Sigmoid colon (tissue), 6 donors: ENCODE measurements at regions not wholly inside any gene's neighbourhood (a gene's known extent, or its start where the extent isn't known, plus 50 kb on each side); places are given as distances from the start of the nearest gene placed in this dataset.

Source experiments
- DNase-seq: peaks from one replicate; pipeline ENCODE4 v3.0.0-alpha.2; 2019
- H3K27ac ChIP-seq, 4 donors: fragments of 200-600 bp; sonication (generic); one replicate each; pipeline ENCODE4 v1.5.1; 2016 to 2019; ENCODE audit warnings: mild to moderate bottlenecking in 1 of 4
- H3K27me3 ChIP-seq, 3 donors: fragments of 200-600 bp; sonication (generic); one replicate each; pipeline ENCODE4 v1.5.1; 2019; ENCODE audit warnings: mild to moderate bottlenecking in 1 of 3
- H3K36me3 ChIP-seq, 4 donors: fragments of 200-600 bp; sonication (generic); one replicate each; pipeline ENCODE4 v1.5.1; 2016 to 2019
- H3K4me1 ChIP-seq, 4 donors: fragments of 200-600 bp; sonication (generic); one replicate each; pipeline ENCODE4 v1.5.1; 2017 to 2019
- H3K4me3 ChIP-seq, 4 donors: fragments of 200-600 bp; sonication (generic); one replicate each; pipeline ENCODE4 v1.5.1; 2017 to 2019; ENCODE audit warnings: mild to moderate bottlenecking in 2 of 4, moderate library complexity in 1 of 4
- H3K9me3 ChIP-seq, 4 donors: fragments of 200-600 bp in 3 of 4; sonication (generic) in 3 of 4; one replicate each; pipeline versions ENCODE4 v1.5.1 to v1.6.1; 2013 to 2019
- EP300 ChIP-seq, 4 donors: sonication (generic); formaldehyde crosslinking; IDR thresholded peaks; one replicate each; pipeline ENCODE4 v1.6.1; 2017; ENCODE audit warnings: antibody characterized with exemption in 4 of 4
- POLR2A ChIP-seq, 2 donors: fragments of 450-650 bp; IDR thresholded peaks; one replicate each; pipeline ENCODE4 v1.6.1; 2016; ENCODE audit warnings: antibody characterized with exemption in 2 of 2, mild to moderate bottlenecking in 2 of 2, moderate library complexity in 2 of 2
- POLR2AphosphoS5 ChIP-seq, 4 donors: sonication (generic); formaldehyde crosslinking; IDR thresholded peaks; one replicate each; pipeline ENCODE4 v1.6.1; 2017; ENCODE audit warnings: antibody characterized with exemption in 4 of 4
- WGBS, 2 donors: extraction: QIAGEN DNeasy Blood & Tissue Kit; methylation state at CpG; one replicate each; pipeline ENCODE4 v1.1.7; 2013; 5-methylcytosine and 5-hydroxymethylcytosine counted together
- intact Hi-C: fragments of 100-400 bp; cut with DNase I; formaldehyde crosslinking; loops from one replicate; pipeline ENCODE4 v1.15.1; 2023
- TF ChIP-seq, protein P1 (sequence below), 4 experiments: fragments of 450-650 bp in 3 of 4; fragments of 200-600 bp in 1 of 4; IDR thresholded peaks; one replicate each; pipeline ENCODE4 v1.5.1; 2016 to 2019; ENCODE audit warnings: antibody characterized with exemption in 4 of 4, mild to moderate bottlenecking in 3 of 4, moderate library complexity in 2 of 4
- donor health status: healthy with polysubstance abuse.
- donor health status: healthy.

DNA sequence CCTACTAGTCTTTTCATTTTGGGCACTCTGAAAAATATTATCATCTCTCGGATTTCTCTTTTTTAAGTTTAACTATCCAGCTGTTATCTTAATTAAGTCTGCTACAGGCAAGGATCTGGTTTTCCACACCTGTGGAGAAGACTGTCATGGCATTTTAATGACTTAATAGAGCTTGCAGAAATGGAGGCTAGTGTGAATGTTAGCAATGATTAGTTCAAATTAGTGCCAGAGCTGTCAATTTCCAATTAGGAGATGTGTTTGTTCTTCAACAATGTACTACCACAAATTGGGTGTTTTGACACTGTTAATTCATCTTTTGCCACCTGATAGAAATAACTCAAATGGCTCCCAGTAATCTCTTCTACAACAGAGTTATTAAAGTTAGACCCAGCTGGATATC, 2023.0 kb upstream of the CDH9 start:
- Histone ChIP-seq H3K4me3 (no peak overlapping the region), H3K9me3 (peaks cover 0 to 4% (median 0%) of the 10 kb centered on the region in 4 donors), H3K27me3 (no peaks in the 10 kb centered on the region), H3K36me3 (no peaks in the 10 kb centered on the region), H3K27ac (no peak overlapping the region), H3K4me1 (no peaks in the 10 kb centered on the region)
- intact Hi-C loops = no loop called here
- no peak for TF ChIP-seq POLR2A (IDR thresholded peaks at IDR 0.05)
- no peak for TF ChIP-seq POLR2AphosphoS5 (IDR thresholded peaks at IDR 0.05)
- no peak for TF ChIP-seq EP300 (IDR thresholded peaks at IDR 0.05)
- TF ChIP-seq, protein P1, sequence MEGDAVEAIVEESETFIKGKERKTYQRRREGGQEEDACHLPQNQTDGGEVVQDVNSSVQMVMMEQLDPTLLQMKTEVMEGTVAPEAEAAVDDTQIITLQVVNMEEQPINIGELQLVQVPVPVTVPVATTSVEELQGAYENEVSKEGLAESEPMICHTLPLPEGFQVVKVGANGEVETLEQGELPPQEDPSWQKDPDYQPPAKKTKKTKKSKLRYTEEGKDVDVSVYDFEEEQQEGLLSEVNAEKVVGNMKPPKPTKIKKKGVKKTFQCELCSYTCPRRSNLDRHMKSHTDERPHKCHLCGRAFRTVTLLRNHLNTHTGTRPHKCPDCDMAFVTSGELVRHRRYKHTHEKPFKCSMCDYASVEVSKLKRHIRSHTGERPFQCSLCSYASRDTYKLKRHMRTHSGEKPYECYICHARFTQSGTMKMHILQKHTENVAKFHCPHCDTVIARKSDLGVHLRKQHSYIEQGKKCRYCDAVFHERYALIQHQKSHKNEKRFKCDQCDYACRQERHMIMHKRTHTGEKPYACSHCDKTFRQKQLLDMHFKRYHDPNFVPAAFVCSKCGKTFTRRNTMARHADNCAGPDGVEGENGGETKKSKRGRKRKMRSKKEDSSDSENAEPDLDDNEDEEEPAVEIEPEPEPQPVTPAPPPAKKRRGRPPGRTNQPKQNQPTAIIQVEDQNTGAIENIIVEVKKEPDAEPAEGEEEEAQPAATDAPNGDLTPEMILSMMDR (IDR thresholded peaks at IDR 0.05) = no peak
- DNase-seq = no peak
- 73 to 82% methylated on average over 1 of the region's 1 CpG for WGBS, 2 donors

DNA sequence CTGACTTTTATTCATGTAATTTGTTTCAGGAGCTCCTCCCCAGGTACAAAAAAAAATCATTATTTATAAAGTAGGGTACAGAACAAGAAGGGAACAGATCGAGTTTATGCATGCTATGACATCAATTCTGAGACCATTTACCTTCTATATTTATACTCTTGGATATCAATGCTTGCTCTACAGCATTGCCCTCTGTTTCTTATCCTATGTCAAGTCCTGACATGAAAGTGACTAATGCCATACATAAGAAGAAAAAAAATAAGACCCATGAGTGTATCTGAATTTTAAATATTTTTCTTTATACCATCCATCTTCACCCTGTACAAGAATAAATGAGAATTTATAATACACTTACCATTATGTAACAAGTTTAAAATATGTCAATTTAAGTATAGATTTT, 2016.3 kb upstream of the CDH9 start:
- intact Hi-C loops = no loop called here
- Histone ChIP-seq H3K9me3 (no peaks in the 10 kb centered on the region), H3K27me3 (no peaks in the 10 kb centered on the region), H3K4me1 (no peaks in the 10 kb centered on the region), H3K36me3 (no peaks in the 10 kb centered on the region), H3K27ac (no peak overlapping the region), H3K4me3 (no peak overlapping the region)
- TF ChIP-seq POLR2AphosphoS5 (IDR thresholded peaks at IDR 0.05) (no peak), POLR2A (IDR thresholded peaks at IDR 0.05) (no peak), EP300 (IDR thresholded peaks at IDR 0.05) (no peak)
- TF ChIP-seq, protein P1 (IDR thresholded peaks at IDR 0.05) = no peak
- no peak for DNase-seq
- WGBS, 2 donors = 36 to 62% methylated on average over 1 of the region's 1 CpG

DNA sequence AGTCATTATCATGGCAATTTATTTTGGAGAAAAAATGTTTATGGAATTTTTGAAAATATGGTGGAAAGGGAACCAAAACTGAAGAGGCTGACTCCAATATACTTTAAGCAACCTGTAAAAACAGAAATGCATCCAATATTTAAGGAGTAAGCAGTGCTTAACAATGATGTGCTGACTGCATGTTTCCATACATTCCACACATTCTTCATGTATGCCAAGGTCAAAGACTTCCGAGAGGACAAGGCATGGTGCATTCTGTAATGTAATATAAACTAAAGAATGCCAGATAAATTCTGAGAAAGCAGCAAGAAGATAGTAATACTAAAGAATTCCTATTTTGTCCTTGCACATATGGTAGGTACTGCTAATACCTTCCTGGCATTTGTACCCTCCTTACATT, 2015.9 kb upstream of the CDH9 start:
- Histone ChIP-seq H3K4me1 (no peaks in the 10 kb centered on the region), H3K9me3 (no peaks in the 10 kb centered on the region), H3K36me3 (no peaks in the 10 kb centered on the region), H3K27me3 (no peaks in the 10 kb centered on the region), H3K4me3 (no peak overlapping the region), H3K27ac (no peak overlapping the region)
- intact Hi-C loops = no loop called here
- no peak for DNase-seq
- WGBS, 2 donors = 2 to 24% methylated on average over 1 of the region's 1 CpG
- TF ChIP-seq POLR2AphosphoS5 (IDR thresholded peaks at IDR 0.05) (no peak), POLR2A (IDR thresholded peaks at IDR 0.05) (no peak), EP300 (IDR thresholded peaks at IDR 0.05) (no peak)
- TF ChIP-seq, protein P1 (IDR thresholded peaks at IDR 0.05) = no peak

DNA sequence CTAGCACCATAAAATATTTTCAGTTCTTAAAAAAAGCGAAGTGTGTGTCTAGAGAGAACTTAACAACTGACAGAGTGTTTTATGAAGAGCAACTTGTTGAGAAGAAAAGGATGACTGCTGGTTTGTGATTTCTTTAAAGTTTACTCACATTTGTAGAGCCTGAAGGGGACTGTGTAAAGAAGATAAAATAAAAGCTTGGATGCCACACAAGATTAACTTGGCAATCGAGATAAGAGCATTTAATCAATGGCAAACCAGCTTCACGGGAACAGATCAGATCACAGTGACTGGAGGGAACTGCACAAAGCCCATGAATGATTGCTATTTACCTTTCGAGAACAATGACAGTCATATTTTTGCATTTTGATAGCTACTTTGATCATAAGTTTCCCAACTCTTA, 2013.1 kb upstream of the CDH9 start:
- Histone ChIP-seq H3K27ac (no peak overlapping the region), H3K4me3 (no peak overlapping the region), H3K4me1 (no peaks in the 10 kb centered on the region), H3K9me3 (no peaks in the 10 kb centered on the region), H3K27me3 (no peaks in the 10 kb centered on the region), H3K36me3 (no peaks in the 10 kb centered on the region)
- TF ChIP-seq POLR2A (IDR thresholded peaks at IDR 0.05) = no peak
- TF ChIP-seq EP300 (IDR thresholded peaks at IDR 0.05) = no peak
- TF ChIP-seq, protein P1 (IDR thresholded peaks at IDR 0.05) = no peak
- TF ChIP-seq POLR2AphosphoS5 (IDR thresholded peaks at IDR 0.05) = no peak
- 41 to 67% methylated on average over 4 of the region's 4 CpGs for WGBS, 2 donors
- intact Hi-C loops = no loop called here
- DNase-seq = no peak

DNA sequence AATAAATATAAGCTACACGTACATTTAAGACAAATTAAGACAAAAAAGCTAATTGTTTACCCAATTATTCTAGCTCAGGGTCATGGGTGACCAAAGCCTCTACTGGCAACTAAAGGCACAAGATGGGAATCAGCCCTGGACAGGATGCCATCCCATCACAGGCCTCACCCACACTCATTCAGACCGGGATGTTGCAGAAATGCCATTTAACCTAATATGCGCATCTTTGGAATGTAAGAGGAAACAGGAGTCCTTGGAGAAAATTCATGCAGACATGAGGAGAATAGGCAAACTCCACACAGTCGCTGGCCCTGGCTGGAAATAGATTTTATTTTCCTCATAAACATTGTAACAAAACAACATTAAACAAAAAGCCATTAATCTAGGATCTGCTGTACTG, 2003.8 kb upstream of the CDH9 start:
- Histone ChIP-seq H3K9me3 (no peaks in the 10 kb centered on the region), H3K4me3 (no peak overlapping the region), H3K27me3 (no peaks in the 10 kb centered on the region), H3K36me3 (no peaks in the 10 kb centered on the region), H3K27ac (no peak overlapping the region), H3K4me1 (no peaks in the 10 kb centered on the region)
- TF ChIP-seq POLR2A (IDR thresholded peaks at IDR 0.05) (no peak), EP300 (IDR thresholded peaks at IDR 0.05) (no peak), POLR2AphosphoS5 (IDR thresholded peaks at IDR 0.05) (no peak)
- TF ChIP-seq, protein P1 (IDR thresholded peaks at IDR 0.05) = no peak
- DNase-seq = no peak
- WGBS, 2 donors = 37 to 59% methylated on average over 4 of the region's 4 CpGs
- intact Hi-C loops = no loop called here
